ENCODE measurements at regions not wholly inside any gene's neighbourhood (a gene's known extent, or its start where the extent isn't known, plus 50 kb on each side); places are given as distances from the start of the nearest gene placed in this dataset.
A peak's percentile ranks its signal among the peaks of the same experiment; 100 is the strongest.
"Not testable (repeated sequence)": the region's sequence is repeated elsewhere in the genome, so short reads cannot be mapped to it uniquely, and the experiment has no call there.

- DNase-seq = no peak
Measured at GRCh38 chr5:27140831-27141230, 102.4 kb upstream of the CDH9 start.

- DNase-seq = no peak
Measured at GRCh38 chr5:27130587-27130986, 92.2 kb upstream of the CDH9 start.

GRCh38 chr5:27129926-27130325 is 91.5 kb upstream of the CDH9 start:
- DNase-seq = no peak

- DNase-seq = no peak
Measured at GRCh38 chr5:27125856-27126255, 87.5 kb upstream of the CDH9 start.

GRCh38 chr5:27124590-27124989 is 86.2 kb upstream of the CDH9 start:
- peak; percentile 15 for DNase-seq

- DNase-seq = not testable (repeated sequence)
Measured at GRCh38 chr5:27119736-27120321, 81.4 kb upstream of the CDH9 start.

GRCh38 chr5:27103486-27103885 is 65.1 kb upstream of the CDH9 start:
- DNase-seq = no peak

- DNase-seq = not testable (repeated sequence)
Measured at GRCh38 chr5:27095761-27096160, 57.4 kb upstream of the CDH9 start.

GRCh38 chr5:27093279-27093678 is 54.9 kb upstream of the CDH9 start:
- no peak for DNase-seq

GRCh38 chr5:27091858-27092257 is 53.5 kb upstream of the CDH9 start:
- DNase-seq = no peak

- DNase-seq = not testable (repeated sequence)
Measured at GRCh38 chr5:27088822-27089221, 50.4 kb upstream of the CDH9 start.

Measured in MV-4-11 (cell line).